Inferior parietal cortex (tissue), 1 donor: ENCODE measurements at regions not wholly inside any gene's neighbourhood (a gene's known extent, or its start where the extent isn't known, plus 50 kb on each side); places are given as distances from the start of the nearest gene placed in this dataset.
"Not testable (repeated sequence)": the region's sequence is repeated elsewhere in the genome, so short reads cannot be mapped to it uniquely, and the experiment has no call there.

Experiments used
- DNase-seq: peaks from one replicate; pipeline ENCODE4 v3.0.0-alpha.2; 2016; ENCODE audit errors: extremely low spot score

DNA sequence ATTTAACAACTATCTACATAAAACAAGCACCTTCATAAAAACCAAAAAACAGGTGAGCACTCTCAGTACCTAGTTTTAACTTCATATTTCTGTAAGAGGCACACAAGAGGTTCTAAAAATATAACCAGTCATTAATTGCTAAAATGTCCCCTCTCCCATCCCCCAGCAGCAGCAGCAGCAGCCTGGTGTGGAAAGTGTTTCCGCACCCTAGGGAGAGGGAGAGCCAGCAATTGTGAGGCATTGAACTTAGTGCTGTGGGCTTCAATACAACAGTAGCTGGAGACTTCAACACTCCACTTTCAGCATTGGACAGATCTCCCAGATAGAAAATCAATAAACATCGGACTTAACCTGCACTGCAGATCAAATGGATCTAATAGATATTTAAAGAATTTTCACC, 1158.5 kb downstream of the JRKL start:
- DNase-seq = no peak

DNA sequence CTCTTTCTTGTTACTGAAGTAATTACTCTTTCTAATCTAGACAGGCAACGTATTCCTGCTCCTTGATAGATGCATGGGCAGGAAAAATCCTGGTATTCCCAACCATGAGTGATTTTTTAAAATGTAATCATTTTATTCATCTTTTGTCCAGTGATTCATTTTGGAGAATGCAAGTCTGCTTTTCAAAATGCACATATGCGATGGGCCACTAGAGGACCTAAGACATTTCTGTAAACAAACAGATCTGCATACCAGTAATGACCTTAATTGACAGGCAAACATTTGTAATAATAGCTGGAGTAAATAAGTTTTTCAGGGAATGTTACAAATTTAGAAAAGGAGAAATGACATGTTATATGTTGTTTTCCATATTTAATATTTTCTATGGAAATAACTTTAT, 1167.6 kb downstream of the JRKL start:
- no peak for DNase-seq

DNA sequence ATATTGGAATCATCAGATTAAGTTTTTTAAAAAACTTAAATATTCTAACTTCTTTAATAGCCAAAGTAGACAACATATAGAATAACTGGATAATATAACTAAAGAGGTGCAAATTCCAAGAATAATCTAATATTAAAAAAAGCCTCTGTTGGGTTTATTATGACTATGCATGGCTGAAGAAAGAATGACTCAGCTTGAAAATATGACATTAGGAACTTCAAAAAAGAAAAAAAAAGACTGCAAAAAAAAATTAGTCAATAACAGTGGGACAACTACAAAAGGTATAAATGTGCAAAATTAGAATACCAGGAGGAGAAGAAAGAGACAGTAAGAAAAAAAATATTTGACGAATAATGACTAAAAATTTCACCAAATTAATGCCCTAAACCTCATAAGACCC, 1178.0 kb downstream of the JRKL start:
- DNase-seq = no peak

DNA sequence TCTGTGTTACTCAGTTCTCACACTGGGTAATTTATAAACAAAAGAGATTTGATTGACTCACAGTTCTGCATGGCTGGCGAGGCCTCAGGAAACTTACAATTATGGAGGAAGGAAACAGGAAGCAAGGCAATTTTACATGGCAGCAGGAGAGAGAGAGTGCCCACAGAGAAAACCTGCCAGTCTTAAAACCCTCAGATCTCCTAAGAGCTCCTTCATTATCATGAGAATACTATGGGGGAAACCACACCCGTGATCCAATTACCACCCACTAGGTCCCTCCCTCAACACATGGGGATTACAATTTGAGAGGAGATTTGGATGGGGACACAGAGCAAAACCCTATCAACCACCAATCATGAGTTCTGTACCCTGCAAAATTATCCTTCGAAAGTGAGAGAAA, 1180.8 kb downstream of the JRKL start:
- DNase-seq = no peak

DNA sequence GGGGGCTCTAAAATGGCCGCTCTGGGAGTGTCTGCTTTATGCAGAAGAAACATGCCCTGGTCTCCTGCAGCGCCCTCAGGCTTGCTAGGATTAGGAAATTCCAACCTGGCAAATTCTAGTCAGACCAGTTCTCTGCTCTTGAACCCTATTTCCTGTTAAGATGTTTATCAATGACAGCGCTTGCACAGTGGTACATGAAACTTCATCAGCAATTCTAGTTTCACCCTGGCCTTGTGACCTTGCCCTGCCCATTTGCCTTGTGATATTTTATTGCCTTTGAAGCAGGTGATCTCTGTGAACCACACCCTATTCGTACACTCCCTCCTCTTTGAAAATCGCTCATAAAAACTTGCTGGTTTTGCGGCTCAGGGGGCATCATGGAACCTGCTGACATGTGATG, 1184.0 kb downstream of the JRKL start:
- DNase-seq = not testable (repeated sequence)

DNA sequence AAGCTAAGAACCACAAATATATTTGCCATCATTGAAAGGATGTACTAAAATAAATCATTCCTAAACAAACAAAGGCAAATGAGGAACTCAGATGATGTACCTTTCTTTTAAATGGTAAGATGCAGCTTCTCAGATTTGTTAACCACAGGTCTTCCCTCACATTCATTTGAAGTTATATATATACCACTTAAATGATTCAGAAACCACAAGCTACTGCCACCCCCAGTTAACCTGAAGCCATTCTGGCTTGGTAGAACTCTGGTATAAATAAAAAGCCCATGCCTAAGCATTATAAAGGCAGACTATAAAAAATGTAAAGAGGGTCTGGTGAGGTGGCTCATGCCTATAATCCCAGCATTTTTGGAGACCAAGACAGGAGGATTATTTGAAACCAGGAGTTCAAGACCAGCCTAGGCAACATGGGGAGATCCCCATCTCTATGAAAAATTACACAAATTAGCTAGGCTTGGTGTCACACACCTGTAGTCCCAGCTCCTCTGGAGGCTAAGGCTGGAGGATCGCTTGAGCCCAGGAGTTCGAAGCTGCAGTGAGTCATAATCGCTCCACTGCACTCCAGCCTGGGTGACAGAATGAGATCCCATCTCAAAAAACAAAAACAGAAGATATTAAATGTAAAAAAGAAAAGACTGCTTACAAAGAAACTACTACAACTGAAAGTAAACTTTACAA, 1185.3 kb downstream of the JRKL start:
- DNase-seq = no peak

DNA sequence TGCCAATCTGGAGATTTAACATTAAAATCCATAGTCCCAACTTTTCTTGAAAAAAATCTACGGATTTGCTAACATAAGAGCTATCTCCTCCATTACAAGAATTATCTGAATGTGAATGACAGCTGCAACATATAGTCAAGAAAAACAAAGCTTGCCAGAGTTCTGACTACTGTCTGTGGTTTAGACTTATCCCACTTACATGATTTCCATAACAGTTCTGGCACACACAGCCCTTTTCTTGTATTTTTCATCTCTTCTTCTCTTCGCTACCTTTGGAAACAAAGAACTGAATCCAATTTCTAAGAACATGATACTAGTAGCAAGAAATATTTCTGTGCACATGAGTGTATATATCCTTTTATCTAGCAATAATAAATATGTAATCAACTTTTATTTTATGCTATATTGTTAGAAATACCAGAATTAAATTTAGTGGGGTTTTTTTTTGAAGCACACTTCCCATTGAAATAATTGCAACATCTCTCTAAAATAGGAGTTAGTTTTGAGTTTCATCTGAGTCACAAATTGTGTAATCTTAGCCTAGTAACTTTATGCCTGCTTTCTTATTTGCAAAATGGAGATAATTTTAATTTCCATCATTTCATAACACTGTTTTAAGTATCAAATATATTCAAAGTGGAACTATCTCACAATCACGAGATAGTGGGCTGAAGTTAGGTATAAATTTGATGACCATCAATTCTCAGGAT, 1217.6 kb downstream of the JRKL start:
- no peak for DNase-seq

DNA sequence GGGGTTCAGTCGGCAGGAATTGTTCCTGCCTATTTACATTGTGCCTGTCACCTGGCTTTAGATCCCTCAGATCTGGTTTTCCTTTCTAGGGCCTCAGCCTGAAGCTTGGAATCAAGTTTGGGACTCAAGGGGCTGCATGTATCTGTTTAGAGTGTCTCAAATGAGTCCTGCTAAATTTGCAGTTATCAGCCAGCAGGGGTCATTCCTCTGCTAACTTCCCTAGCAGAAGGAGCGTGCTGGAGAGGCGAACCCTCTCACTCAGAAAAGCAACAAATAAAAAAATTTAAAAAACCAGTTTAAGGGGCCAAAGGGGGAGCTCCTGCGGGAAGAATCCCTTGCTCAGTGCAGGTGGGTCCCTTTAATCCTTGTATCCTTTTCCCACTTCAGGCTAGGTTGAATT, 1220.2 kb downstream of the JRKL start:
- DNase-seq = no peak

DNA sequence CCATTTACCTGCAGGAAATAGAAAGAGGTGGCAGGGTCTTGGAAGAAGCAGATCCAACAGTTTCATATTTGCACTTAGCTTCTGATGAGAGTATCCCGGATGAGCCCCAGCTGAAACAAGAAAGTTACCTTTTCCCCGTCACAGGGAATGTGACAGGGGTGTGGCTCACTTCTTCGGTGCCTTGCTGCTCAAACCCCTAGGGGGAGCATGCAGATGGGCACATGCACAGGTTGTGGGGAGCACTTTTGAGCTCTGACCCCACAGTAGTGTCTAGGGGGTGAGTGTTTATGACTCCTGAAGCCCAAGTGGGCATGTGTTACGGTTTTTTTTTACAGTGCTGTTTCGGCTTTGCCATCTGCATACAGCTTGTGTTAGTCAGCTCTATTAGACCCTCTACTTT, 1221.0 kb downstream of the JRKL start:
- no peak for DNase-seq

DNA sequence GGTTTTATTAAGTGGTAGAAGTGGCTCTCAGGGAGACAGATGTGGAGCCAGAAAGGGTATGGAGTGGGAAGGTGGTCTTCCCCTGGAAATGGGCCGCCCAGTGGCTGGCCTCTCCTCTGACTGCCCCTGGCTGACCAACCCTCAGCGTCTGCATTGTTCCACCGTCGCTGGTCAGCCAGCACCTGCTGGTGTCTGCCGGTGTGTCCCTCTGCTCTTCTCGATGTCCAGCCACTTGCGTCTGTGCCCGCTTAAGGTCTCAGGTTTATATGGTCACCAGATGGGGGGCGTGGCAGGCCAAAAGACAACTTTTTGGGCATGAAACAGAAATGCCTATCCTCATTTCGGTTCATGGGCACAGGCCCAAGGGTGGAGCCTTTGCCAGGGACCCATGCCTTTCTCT, 1221.5 kb downstream of the JRKL start:
- no peak for DNase-seq

DNA sequence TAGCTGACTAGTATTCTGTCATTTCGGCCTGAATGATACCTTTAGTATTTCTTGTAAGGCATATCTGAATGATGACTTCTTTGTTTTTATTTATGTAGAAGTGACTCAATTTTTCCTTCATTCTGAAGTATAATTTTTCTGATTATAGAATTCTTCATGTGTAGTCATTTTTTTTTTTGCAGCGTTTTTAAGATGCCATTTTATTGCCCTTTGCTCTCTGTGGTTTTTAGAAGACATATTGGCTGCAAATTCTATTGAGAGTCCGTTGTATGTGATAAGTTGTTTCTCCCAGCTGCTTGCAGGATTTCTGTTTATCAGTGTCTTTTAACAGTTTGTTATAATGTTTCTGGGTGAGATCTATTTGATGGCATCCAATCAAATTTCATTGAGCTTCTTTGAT, 1224.8 kb downstream of the JRKL start:
- no peak for DNase-seq

DNA sequence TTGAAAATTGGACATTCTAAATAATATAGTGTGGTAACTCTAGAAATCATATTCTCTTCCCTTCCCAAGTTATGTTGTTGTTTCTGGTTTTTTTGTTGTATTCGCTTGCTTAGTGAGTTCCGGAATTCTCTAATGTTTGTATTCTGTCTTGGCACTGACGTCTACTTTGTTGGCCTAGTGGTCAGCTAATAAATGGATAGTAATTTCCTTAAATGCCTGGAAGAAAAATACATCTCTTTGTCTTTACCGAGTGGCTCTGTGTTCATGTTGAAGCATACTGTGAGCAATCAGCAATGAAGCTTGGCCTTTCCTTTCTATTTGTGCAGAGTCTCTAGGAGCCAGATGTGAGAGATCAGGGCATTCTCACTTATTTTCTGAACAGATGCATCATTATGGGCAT, 1225.7 kb downstream of the JRKL start:
- no peak for DNase-seq

DNA sequence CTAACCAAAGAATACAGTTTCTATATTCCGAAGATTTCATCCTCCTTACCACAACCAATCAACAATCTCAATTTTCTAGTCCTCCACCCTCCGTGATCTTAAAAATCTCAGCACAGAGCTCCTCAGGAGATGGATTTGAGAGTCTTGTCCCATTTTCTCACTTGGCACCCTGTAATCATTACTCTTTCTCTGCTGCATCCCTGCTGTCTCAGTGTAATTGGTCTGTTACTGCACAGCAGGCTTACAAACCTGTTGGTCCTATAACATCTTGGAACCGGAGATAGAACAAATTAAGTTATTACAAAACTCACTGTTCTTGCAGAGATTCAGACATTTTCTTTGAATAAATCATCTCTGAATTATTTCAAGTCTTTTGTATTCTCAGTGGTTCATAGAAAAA, 1227.2 kb downstream of the JRKL start:
- DNase-seq = no peak

DNA sequence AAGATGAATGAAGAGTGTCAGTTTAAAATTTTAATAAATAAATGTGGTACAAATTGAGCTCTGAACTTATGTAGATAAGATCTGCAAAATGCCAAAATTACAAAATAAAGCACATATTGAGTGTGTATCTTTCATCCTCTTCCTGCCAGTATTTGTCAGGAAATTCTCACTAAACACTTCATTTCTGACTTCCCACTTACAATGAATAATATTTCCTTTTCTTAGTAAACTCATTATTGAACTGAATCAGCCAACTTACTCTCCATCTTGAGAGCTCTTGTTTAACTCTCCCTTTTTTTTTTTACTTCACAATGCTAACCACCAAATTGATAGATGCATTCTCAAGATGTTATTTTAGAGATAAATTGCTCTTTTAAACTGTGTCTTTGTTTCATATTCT, 1230.2 kb downstream of the JRKL start:
- no peak for DNase-seq

DNA sequence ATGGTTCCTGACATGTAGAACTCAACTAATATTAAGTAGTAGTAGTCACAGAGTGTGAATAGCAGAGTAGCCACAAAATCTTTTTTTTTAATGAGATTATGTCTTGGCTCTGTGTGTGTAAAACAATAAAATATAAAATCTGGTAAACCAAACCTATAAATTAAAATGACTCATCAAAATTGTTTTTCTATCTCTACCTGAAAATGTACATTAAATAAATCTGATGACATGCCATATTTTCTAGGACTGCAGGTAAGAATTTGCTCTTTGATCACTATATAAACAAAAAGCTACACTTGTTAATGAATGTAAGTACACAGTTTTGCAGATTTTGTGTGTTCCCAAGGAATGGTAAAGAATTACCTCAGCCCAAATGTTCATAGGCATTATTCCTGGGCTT, 1231.5 kb downstream of the JRKL start:
- DNase-seq = no peak

DNA sequence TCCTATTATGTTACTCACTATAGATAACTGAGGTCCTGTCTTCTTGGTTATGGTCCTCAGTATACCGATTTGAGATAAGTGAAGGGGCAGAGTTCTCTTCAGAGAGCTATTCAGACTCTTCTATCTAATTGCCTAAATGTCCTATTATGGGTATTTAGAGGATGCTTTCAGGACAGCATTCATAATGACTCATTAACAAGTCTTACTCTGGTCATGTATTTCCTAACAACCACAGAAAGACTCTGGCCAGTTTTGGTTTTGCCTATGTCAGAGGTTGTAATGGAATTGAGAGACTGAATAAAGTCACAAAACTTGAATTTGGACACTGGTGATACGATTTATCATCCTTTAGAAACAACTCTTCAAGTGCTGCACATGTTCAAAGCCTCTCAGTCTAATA, 1233.0 kb downstream of the JRKL start:
- DNase-seq = no peak

DNA sequence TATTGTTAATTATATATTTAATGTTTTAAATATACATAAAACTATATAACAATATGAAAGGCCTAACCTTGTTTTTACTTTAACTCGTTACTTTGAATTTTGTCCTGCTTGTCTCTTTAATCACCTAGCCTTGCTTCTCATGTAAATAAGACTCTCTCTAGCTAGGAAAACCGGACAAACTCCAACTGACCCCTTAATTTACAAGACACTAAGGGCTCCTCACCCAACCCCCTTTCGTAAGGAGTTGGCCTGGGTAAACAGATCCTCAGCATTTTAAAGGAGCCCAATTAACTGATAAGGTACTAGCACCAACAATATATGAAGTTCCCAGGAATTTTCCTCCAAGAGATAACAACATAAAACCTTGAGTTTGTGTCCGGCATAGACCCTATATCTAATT, 1246.9 kb downstream of the JRKL start:
- DNase-seq = not testable (repeated sequence)

DNA sequence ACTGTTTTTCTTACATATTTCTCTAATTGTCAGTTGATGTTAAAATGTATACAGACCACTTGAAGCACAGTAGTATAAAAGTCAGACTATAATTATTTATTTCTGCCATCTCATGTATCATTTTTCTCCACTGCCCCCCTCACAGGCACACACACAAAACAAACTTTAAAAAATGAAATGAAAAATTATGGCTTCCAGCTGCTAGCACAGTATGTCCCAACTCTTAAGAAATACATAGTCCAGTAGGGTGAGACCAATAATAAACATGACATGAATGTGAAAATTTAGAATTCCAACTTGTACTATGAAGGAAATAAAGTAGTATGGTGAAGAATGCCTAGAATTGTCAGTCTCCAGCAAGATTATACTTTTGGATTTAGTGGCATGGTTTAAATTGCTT, 1247.9 kb downstream of the JRKL start:
- no peak for DNase-seq

DNA sequence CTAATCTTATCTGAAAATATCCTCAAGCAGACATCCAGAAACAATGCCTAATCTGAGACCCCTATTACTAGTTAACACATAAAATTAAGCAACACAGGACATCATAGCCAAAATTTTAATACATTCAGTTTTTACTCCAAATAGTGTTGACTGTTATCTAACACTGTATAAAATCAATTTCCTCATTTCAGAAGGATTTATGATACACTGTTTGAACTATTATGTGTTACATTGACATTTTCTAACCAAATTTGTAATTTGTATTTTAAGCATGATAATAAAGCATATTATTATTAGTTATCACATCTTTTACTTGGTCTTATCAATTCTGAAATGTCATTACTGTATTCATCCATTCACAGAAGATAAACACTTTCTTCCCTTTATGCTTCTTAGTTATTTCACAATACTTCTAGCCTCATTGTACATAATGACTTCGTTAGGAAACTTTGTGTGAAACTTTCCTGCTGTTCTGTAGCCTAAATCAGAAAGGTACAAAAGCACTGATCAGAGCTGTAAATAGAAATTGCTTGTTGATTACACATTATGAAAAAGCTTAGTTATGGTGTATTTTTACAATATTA, 1248.9 kb downstream of the JRKL start:
- DNase-seq = no peak

DNA sequence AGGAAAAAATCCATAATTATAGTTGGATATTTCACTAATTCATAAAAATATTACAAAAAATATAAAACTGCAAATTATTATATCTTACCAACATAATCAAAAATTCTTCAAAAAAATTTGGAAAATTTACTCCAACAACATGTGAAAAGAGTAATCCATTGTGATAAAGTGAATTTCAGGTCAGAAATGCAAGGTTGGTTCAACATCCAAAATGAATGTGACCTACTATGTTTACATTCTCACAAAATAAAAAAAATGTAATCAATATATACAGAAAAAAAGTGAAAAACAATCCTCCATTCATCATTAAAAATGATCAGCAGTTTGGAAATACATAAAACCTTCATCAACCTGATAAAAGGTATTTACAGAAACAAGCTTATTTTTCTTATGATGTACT, 1252.2 kb downstream of the JRKL start:
- DNase-seq = no peak

DNA sequence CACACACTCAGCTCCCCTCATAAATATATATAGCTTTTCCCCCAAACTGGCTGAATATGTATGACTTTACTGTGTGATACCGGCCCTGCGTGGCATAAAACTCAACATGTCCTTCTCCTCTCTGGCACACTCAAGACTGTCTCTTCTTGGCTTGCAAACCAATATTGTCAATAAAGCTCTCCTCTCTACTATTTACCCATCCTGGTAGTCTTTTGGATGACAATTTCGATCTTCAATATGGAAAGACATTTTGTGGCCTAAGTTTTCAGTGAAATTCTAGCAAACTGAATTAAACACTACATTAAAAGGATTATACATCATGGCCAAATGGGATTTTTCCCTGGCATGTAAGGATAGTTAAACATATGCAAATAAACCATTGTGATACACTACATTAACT, 1255.9 kb downstream of the JRKL start:
- no peak for DNase-seq

DNA sequence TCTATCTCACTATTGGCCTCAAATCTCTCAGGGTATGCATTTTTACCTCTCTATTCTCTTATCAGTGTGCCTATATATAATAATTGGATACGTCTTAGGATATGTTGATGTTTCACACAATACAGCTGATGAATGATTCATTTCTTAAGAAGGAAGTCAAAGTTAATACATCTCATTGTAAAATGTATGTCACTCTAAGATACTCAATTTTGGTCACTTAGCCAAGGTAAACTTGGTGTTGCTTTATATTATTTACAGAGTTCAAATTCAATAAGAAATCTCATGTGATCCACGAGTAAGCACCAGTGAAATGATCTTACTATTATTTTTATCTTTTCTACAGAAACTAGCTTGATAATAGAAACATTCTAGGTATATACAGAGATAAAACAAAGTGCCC, 1266.5 kb downstream of the JRKL start:
- no peak for DNase-seq

DNA sequence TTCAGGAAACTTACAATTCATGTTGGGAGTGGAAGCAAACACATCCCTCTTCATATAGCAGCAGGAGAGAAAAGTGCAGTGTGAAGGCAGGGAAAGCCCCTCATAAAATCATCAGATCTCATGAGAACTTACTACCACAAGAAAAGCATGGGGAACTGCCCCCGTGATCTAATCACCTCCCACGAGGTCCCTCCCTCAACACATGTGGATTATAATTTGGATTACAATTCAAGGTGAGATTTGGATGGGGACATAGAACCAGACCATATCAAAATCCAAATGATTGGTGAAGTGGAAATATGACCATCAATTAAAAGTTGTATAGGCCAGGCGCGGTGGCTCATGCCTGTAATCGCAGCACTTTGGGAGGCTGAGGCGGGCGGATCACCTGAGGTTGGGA, 1268.0 kb downstream of the JRKL start:
- DNase-seq = no peak
